ENCODE measurements at regions not wholly inside any gene's neighbourhood (a gene's known extent, or its start where the extent isn't known, plus 50 kb on each side); places are given as distances from the start of the nearest gene placed in this dataset.
"Not testable (repeated sequence)": the region's sequence is repeated elsewhere in the genome, so short reads cannot be mapped to it uniquely, and the experiment has no call there.

- no peak for DNase-seq (ENCODE audit: low spot score)
- TF ChIP-seq CTCF (IDR thresholded peaks at IDR 0.05; ENCODE audit: extremely low read depth, insufficient read depth, missing control alignments) = no peak
- in situ Hi-C loops (cut with MboI; ENCODE audit: low pct_unique_long_range_greater_than_20kb, low sequenced_read_pairs, unreplicated experiment) = no loop called here
Observed at GRCh38 chr3:4063916-4064574, 239.1 kb upstream of the SETMAR start.

GRCh38 chr3:4065085-4065484, 238.1 kb upstream of the SETMAR start:
- in situ Hi-C loops (cut with MboI; ENCODE audit: low pct_unique_long_range_greater_than_20kb, low sequenced_read_pairs, unreplicated experiment) = no loop called here
- TF ChIP-seq CTCF (IDR thresholded peaks at IDR 0.05; ENCODE audit: extremely low read depth, insufficient read depth, missing control alignments) = no peak
- no peak for DNase-seq (ENCODE audit: low spot score)

DNA sequence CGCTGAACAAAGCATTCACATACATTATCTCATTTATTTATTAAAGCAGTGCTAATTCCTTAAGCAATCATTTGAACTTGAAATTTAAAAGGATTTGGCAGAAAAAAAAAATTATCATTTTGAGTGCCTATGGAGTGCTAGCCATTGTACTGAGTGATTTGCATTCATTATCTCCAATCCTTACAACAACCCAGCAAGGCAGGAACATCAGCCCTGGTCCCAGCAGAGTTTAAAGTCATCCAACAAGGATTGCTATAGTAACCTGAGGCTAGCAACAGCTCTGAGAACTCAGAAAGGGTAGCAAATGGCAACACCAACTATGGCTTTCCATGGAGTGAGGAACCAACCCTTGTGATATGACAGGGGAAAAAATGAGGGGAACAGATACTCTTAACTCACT, 237.6 kb upstream of the SETMAR start:
- in situ Hi-C loops (cut with MboI; ENCODE audit: low pct_unique_long_range_greater_than_20kb, low sequenced_read_pairs, unreplicated experiment) = no loop called here

DNA sequence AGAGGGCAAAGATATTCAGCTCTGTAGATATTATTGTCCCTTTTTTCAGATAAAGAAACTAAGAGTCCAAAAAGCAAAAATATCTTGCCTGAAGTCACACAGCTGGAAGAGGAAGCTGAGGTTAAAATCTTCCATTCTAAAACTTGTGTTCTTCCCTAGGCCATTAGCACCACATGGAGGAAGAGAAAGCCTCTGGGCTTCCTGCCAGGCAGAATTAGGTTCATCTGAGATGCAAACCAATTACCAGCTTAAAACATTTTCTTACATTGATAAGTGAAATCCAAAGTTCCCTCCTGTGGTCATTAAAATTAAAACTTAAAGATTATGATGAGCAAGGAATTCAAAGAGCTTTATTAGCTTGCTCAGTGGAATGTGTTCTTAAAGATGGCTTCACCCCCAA, 235.3 kb upstream of the SETMAR start:
- TF ChIP-seq CTCF (IDR thresholded peaks at IDR 0.05; ENCODE audit: extremely low read depth, insufficient read depth, missing control alignments) = no peak
- in situ Hi-C loops (cut with MboI; ENCODE audit: low pct_unique_long_range_greater_than_20kb, low sequenced_read_pairs, unreplicated experiment) = no loop called here
- no peak for DNase-seq (ENCODE audit: low spot score)

More for the DNA sequence above, 237.6 kb upstream of the SETMAR start:
- no peak for TF ChIP-seq CTCF (IDR thresholded peaks at IDR 0.05; ENCODE audit: extremely low read depth, insufficient read depth, missing control alignments)
- DNase-seq (ENCODE audit: low spot score) = no peak

DNA sequence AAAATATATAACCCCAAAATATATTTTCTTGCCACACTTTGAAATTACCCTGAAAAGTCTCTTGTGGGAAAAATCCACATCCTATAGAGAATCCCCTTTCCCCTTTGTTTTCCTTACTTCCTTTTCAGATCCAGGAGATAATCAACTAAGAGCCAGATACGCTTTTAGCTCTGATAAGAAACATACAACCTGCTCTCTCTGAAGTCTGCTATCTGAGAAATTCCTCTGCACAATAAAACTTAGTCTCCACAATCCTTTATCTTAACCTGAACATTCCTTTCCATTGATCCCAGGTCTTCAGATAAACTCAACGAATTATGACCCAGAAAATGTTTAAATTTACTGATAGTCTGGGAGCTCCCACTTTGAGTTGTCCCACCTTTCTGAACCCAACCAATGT, 233.4 kb upstream of the SETMAR start:
- in situ Hi-C loops (cut with MboI; ENCODE audit: low pct_unique_long_range_greater_than_20kb, low sequenced_read_pairs, unreplicated experiment) = no loop called here
- TF ChIP-seq CTCF (IDR thresholded peaks at IDR 0.05; ENCODE audit: extremely low read depth, insufficient read depth, missing control alignments) = no peak
- DNase-seq (ENCODE audit: low spot score) = no peak

GRCh38 chr3:4071481-4072184, 231.5 kb upstream of the SETMAR start:
- in situ Hi-C loops (cut with MboI; ENCODE audit: low pct_unique_long_range_greater_than_20kb, low sequenced_read_pairs, unreplicated experiment) = no loop called here
- no peak for TF ChIP-seq CTCF (IDR thresholded peaks at IDR 0.05; ENCODE audit: extremely low read depth, insufficient read depth, missing control alignments)
- DNase-seq (ENCODE audit: low spot score) = no peak

- DNase-seq (ENCODE audit: low spot score); in situ Hi-C loops (cut with MboI; ENCODE audit: low pct_unique_long_range_greater_than_20kb, low sequenced_read_pairs, unreplicated experiment): not testable (repeated sequence)
Observed at GRCh38 chr3:4077278-4077677, 225.9 kb upstream of the SETMAR start.

All from GM13977 (cell line).